Peyer's patch (tissue), 4 donors: ENCODE measurements at regions not wholly inside any gene's neighbourhood (a gene's known extent, or its start where the extent isn't known, plus 50 kb on each side); places are given as distances from the start of the nearest gene placed in this dataset.

Experiments
- CTCF ChIP-seq, 6 experiments: fragments of 450-650 bp in 4 of 6; fragments of 200-600 bp in 2 of 6; sonication (generic) in 1 of 6; IDR thresholded peaks; one replicate each; pipeline ENCODE4 v1.5.1; 2017 to 2019; ENCODE audit warnings: antibody characterized with exemption in 6 of 6, mild to moderate bottlenecking in 3 of 6, moderate library complexity in 1 of 6
- POLR2A ChIP-seq, 2 donors: fragments of 450-650 bp; IDR thresholded peaks; one replicate each; pipeline ENCODE4 v1.5.1; 2017; ENCODE audit warnings: antibody characterized with exemption in 2 of 2, mild to moderate bottlenecking in 2 of 2, moderate library complexity in 2 of 2

GRCh38 chr7:80403686-80404241 is 108.1 kb downstream of the GNAT3 start:
- TF ChIP-seq POLR2A (IDR thresholded peaks at IDR 0.05) (no peak), CTCF (IDR thresholded peaks at IDR 0.05) (no peak)
